H1 (cell line): ENCODE measurements at regions not wholly inside any gene's neighbourhood (a gene's known extent, or its start where the extent isn't known, plus 50 kb on each side); places are given as distances from the start of the nearest gene placed in this dataset.

Experiments used
- CTCF ChIA-PET: fragments of 300-600 bp; sonication (Branson Sonifier 250); formaldehyde crosslinking; loops from one replicate; lab custom pipeline; 2021; ENCODE audit not compliant: partially characterized antibody; lab: Charles Lee
- POLR2A ChIA-PET: fragments of 300-600 bp; sonication (Branson Sonifier 250); formaldehyde crosslinking; loops from one replicate; lab custom pipeline; 2021; ENCODE audit warnings: inconsistent platforms; ENCODE audit not compliant: partially characterized antibody; lab: Charles Lee
- DNase-seq, 2 experiments: peaks; one replicate each; pipeline versions ENCODE4 v3.0.0 to v3.0.0-alpha.2; 2010 to 2022; ENCODE audit warnings: low spot score in 2 of 2, low read depth in 1 of 2, mixed read lengths in 1 of 2
- FAIRE-seq: peaks from 2 replicates; lab custom pipeline; 2011; peaks lifted over from hg19 to GRCh38; lab: Jason Lieb, UNC
- H2AFZ ChIP-seq: 2 replicates; pipeline ENCODE4 v1.8.1; 2012; ENCODE audit warnings: low read length, inconsistent platforms
- H2AK5ac ChIP-seq: 2 replicates; pipeline ENCODE4 v1.6.1; 2013; ENCODE audit warnings: low read depth, low read length
- H2BK120ac ChIP-seq: replicated peaks from 2 replicates; pipeline ENCODE3; 2013; ENCODE audit warnings: low read depth, low read length, inconsistent platforms
- H2BK12ac ChIP-seq: 2 replicates; pipeline ENCODE4 v1.6.1; 2013; ENCODE audit warnings: low read depth, low read length
- H2BK15ac ChIP-seq: 2 replicates; pipeline ENCODE4 v1.6.1; 2013; ENCODE audit warnings: low read length
- H2BK20ac ChIP-seq: 2 replicates; pipeline ENCODE4 v1.6.1; 2013; ENCODE audit warnings: low read length
- H2BK5ac ChIP-seq: 2 replicates; pipeline ENCODE4 v1.6.1; 2013; ENCODE audit warnings: low read depth, low read length
- H3K14ac ChIP-seq: 2 replicates; pipeline ENCODE4 v1.6.1; 2013; ENCODE audit warnings: inconsistent platforms; ENCODE audit not compliant: insufficient read length
- H3K18ac ChIP-seq: 2 replicates; pipeline ENCODE4 v1.6.1; 2013; ENCODE audit warnings: low read length; ENCODE audit errors: extremely low read depth
- H3K23ac ChIP-seq: 2 replicates; pipeline ENCODE4 v1.6.1; 2013; ENCODE audit warnings: inconsistent platforms; ENCODE audit not compliant: insufficient read length
- H3K23me2 ChIP-seq: 2 replicates; pipeline ENCODE4 v1.6.1; 2013; ENCODE audit warnings: low read depth, low read length
- H3K27ac ChIP-seq: 2 replicates; pipeline ENCODE4 v1.6.1; 2011; ENCODE audit warnings: low read depth, low read length, inconsistent platforms
- H3K27me3 ChIP-seq, 4 experiments: replicated peaks in 1 of 4; 1 replicate in 1 of 4; 2 replicates in 3 of 4; pipeline versions ENCODE4 v1.6.1 to v1.8.1; 2011 to 2013; ENCODE audit warnings: low read length in 3 of 4, mild to moderate bottlenecking in 3 of 4, inconsistent platforms in 2 of 4, mixed read lengths in 2 of 4, moderate library complexity in 1 of 4; ENCODE audit not compliant: control insufficient read depth in 3 of 4, insufficient read depth in 3 of 4; ENCODE audit errors: extremely low read depth in 1 of 4
- H3K36me3 ChIP-seq, 4 experiments: 2 replicates each; pipeline versions ENCODE4 v1.6.1 to v1.8.1; 2011 to 2013; ENCODE audit warnings: mild to moderate bottlenecking in 4 of 4, low read length in 3 of 4, moderate library complexity in 2 of 4, control low read depth in 1 of 4, inconsistent platforms in 1 of 4; ENCODE audit not compliant: insufficient read depth in 4 of 4, control insufficient read depth in 2 of 4
- H3K4ac ChIP-seq: replicated peaks from 2 replicates; pipeline ENCODE3; 2013; ENCODE audit warnings: low read length, low read depth, mixed read lengths, inconsistent platforms; ENCODE audit not compliant: insufficient read length
- H3K4me1 ChIP-seq, 4 experiments: replicated peaks in 1 of 4; 1 replicate in 1 of 4; 2 replicates in 3 of 4; pipeline versions ENCODE4 v1.6.1 to v1.8.1; 2011 to 2013; ENCODE audit warnings: low read length in 3 of 4, inconsistent platforms in 2 of 4, mixed read lengths in 1 of 4; ENCODE audit not compliant: insufficient read depth in 4 of 4, control insufficient read depth in 3 of 4
- H3K4me2 ChIP-seq, 2 experiments: 2 replicates each; pipeline versions ENCODE4 v1.6.1 to v1.8.1; 2011 to 2013; ENCODE audit warnings: low read depth in 2 of 2, low read length in 2 of 2, control low read depth in 1 of 2, inconsistent platforms in 1 of 2, mild to moderate bottlenecking in 1 of 2; ENCODE audit not compliant: insufficient read depth in 1 of 2
- H3K4me3 ChIP-seq, 4 experiments: fragments of 200-600, 300-600 bp in 1 of 4; sonication (generic), shearing (Covaris generic), sonication (Bioruptor Twin) in 1 of 4; 2 replicates each; pipeline versions ENCODE4 v1.5.1 to v1.8.1; 2011 to 2016; ENCODE audit warnings: low read length in 4 of 4, low read depth in 3 of 4, control low read depth in 2 of 4, inconsistent platforms in 2 of 4, mild to moderate bottlenecking in 2 of 4, mixed read lengths in 1 of 4, moderate library complexity in 1 of 4; ENCODE audit not compliant: insufficient read depth in 2 of 4; ENCODE audit errors: extremely low read depth in 1 of 4
- H3K56ac ChIP-seq: replicated peaks from 2 replicates; pipeline ENCODE3; 2013; ENCODE audit warnings: low read depth, mild to moderate bottlenecking, mixed read lengths, low read length, inconsistent platforms; ENCODE audit not compliant: insufficient read length
- H3K79me1 ChIP-seq: 2 replicates; pipeline ENCODE4 v1.6.1; 2013; ENCODE audit warnings: low read depth, low read length, control low read depth
- H3K79me2 ChIP-seq, 2 experiments: 2 replicates each; pipeline versions ENCODE4 v1.6.1 to v1.8.1; 2012 to 2013; ENCODE audit warnings: low read length in 2 of 2, mild to moderate bottlenecking in 2 of 2, inconsistent platforms in 1 of 2; ENCODE audit not compliant: insufficient read depth in 2 of 2, control insufficient read depth in 1 of 2
- H3K9ac ChIP-seq, 4 experiments: replicated peaks in 1 of 4; 1 replicate in 1 of 4; 2 replicates in 3 of 4; pipeline versions ENCODE4 v1.6.1 to v1.8.1; 2011 to 2013; ENCODE audit warnings: low read depth in 3 of 4, low read length in 3 of 4, control low read depth in 2 of 4, mild to moderate bottlenecking in 2 of 4, moderate library complexity in 2 of 4, inconsistent platforms in 1 of 4; ENCODE audit errors: extremely low read depth in 1 of 4
- H3K9me3 ChIP-seq, 2 experiments: 2 replicates each; pipeline versions ENCODE4 v1.6.1 to v1.8.1; 2012 to 2013; ENCODE audit warnings: mild to moderate bottlenecking in 2 of 2, moderate library complexity in 2 of 2, control low read depth in 1 of 2, inconsistent platforms in 1 of 2, low read depth in 1 of 2, low read length in 1 of 2, mixed read lengths in 1 of 2; ENCODE audit not compliant: insufficient read depth in 2 of 2
- H4K20me1 ChIP-seq, 2 experiments: replicated peaks in 1 of 2; 2 replicates each; pipeline versions ENCODE3 to v1.8.1; 2011 to 2013; ENCODE audit warnings: inconsistent platforms in 2 of 2, low read length in 2 of 2, mild to moderate bottlenecking in 1 of 2; ENCODE audit not compliant: insufficient read depth in 2 of 2, control insufficient read depth in 1 of 2
- H4K5ac ChIP-seq: 2 replicates; pipeline ENCODE4 v1.6.1; 2013; ENCODE audit warnings: low read length, low read depth, mixed read lengths, inconsistent platforms; ENCODE audit not compliant: insufficient read length
- H4K8ac ChIP-seq: 2 replicates; pipeline ENCODE4 v1.8.0; 2013; ENCODE audit warnings: mild to moderate bottlenecking, moderate library complexity, low read length, inconsistent platforms; ENCODE audit not compliant: insufficient read depth; ENCODE audit errors: extremely low read depth
- H4K91ac ChIP-seq: replicated peaks from 2 replicates; pipeline ENCODE3; 2013; ENCODE audit warnings: low read length, mixed read lengths, inconsistent platforms; ENCODE audit not compliant: insufficient read length
- BCL11A ChIP-seq, 2 experiments: IDR thresholded peaks; one replicate each; pipeline ENCODE4 v1.6.1; 2011; ENCODE audit warnings: low read depth in 2 of 2, low read length in 2 of 2, mild to moderate bottlenecking in 2 of 2
- CHD1 ChIP-seq: IDR thresholded peaks from 2 replicates; pipeline ENCODE4 v1.6.1; 2012; ENCODE audit warnings: low read depth, low read length, improper control_type of control experiment
- CREB1 ChIP-seq: IDR thresholded peaks from 2 replicates; pipeline ENCODE4 v1.6.1; 2012; ENCODE audit warnings: inconsistent platforms
- CTBP2 ChIP-seq: IDR thresholded peaks from 2 replicates; pipeline ENCODE4 v1.7.0; 2011; ENCODE audit warnings: borderline replicate concordance, mild to moderate bottlenecking, moderate library complexity, mixed read lengths, low read length; ENCODE audit not compliant: insufficient read depth, insufficient read length
- KDM1A ChIP-seq: fragments of 200-600, 300-600 bp; sonication (generic); IDR thresholded peaks from 2 replicates; pipeline ENCODE4 v1.7.1; 2016; ENCODE audit warnings: mild to moderate bottlenecking, low read length, borderline replicate concordance
- KDM5A ChIP-seq: fragments of 200-600 bp; IDR thresholded peaks from 2 replicates; pipeline ENCODE4 v1.7.1; 2012; ENCODE audit warnings: mild to moderate bottlenecking, low read length, inconsistent platforms, mixed read lengths
- PHF8 ChIP-seq: fragments of 200-600 bp; sonication (generic); conservative IDR thresholded peaks from 2 replicates; pipeline ENCODE4 v1.7.1; 2012; ENCODE audit warnings: low read depth, mild to moderate bottlenecking, inconsistent platforms, low read length, moderate library complexity
- POLR2AphosphoS5 ChIP-seq: IDR thresholded peaks from 2 replicates; pipeline ENCODE4 v1.6.1; 2011; ENCODE audit warnings: low read depth, low read length
- RBBP5 ChIP-seq: IDR thresholded peaks from 2 replicates; pipeline ENCODE4 v1.7.1; 2012; ENCODE audit warnings: low read depth, mild to moderate bottlenecking, inconsistent platforms, low read length, moderate library complexity, borderline replicate concordance
- SP4 ChIP-seq: IDR thresholded peaks from 2 replicates; pipeline ENCODE4 v1.6.1; 2012; ENCODE audit warnings: low read length, inconsistent platforms
- TBP ChIP-seq: IDR thresholded peaks from 2 replicates; pipeline ENCODE4 v1.6.1; 2011; ENCODE audit warnings: low read depth, low read length, improper control_type of control experiment
- TEAD4 ChIP-seq: IDR thresholded peaks from 2 replicates; pipeline ENCODE4 v1.6.1; 2012; ENCODE audit warnings: low read depth, low read length, inconsistent platforms, mixed read lengths
- WGBS, 2 experiments: shearing (Covaris generic) in 1 of 2; methylation state at CpG; one replicate each; pipeline versions ENCODE4 v1.1.6 to v1.1.7; 2013 to 2015; ENCODE audit warnings: low lambda C conversion rate in 2 of 2, mixed read lengths in 2 of 2, inconsistent platforms in 1 of 2, low coverage in 1 of 2, missing lambda C conversion rate in 1 of 2; ENCODE audit not compliant: insufficient replicate concordance in 2 of 2, insufficient coverage in 1 of 2, insufficient read length in 1 of 2; ENCODE audit errors: extremely low coverage in 1 of 2, missing lambda C conversion rate in 1 of 2; 5-methylcytosine and 5-hydroxymethylcytosine counted together
- TF ChIP-seq, protein P1 (sequence below): IDR thresholded peaks from 2 replicates; pipeline ENCODE4 v1.6.1; 2011; ENCODE audit warnings: low read depth, mild to moderate bottlenecking, low read length; ENCODE audit not compliant: insufficient read depth

DNA sequence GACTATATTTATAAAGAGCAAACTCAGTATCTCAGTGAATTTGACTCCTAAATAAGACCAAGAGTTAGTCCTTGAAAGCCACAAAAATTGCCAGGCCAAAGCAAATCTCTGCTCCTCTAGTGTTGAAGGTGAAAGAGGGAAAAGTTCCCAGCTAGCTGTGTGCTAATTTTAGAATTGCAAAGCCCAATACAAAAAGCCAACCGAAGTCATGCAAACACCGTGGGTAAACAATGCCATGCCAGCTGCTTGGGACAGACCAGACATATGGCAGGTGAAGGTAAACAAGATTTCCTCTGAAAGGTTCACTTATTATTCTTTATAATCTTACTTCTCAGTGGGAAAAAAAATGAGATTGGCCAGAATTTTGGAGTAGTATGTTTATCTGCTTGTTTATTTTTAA is 80.5 kb upstream of the LNX1 start:
- Histone ChIP-seq H4K20me1 (no peaks in the 10 kb centered on the region), H2AFZ (no peak overlapping the region), H3K14ac (no peak overlapping the region), H3K4me3 (no peak overlapping the region), H4K8ac (no peak overlapping the region), H4K91ac (no peak overlapping the region), H3K79me1 (no peaks in the 10 kb centered on the region), H2BK120ac (no peak overlapping the region), H3K27ac (no peak overlapping the region), H3K9ac (no peak overlapping the region), H2BK12ac (no peak overlapping the region), H2BK20ac (no peak overlapping the region), H3K23ac (no peak overlapping the region), H2BK15ac (no peak overlapping the region), H3K23me2 (no peaks in the 10 kb centered on the region), H3K4me2 (no peak overlapping the region), H3K4ac (no peak overlapping the region), H2AK5ac (no peak overlapping the region), H4K5ac (no peak overlapping the region), H3K18ac (no peak overlapping the region), H2BK5ac (no peak overlapping the region), H3K36me3 (no peaks in the 10 kb centered on the region), H3K27me3 (no peaks in the 10 kb centered on the region), H3K4me1 (no peaks in the 10 kb centered on the region), H3K9me3 (no peaks in the 10 kb centered on the region), H3K56ac (no peak overlapping the region), H3K79me2 (no peaks in the 10 kb centered on the region)
- TF ChIP-seq, protein P1, sequence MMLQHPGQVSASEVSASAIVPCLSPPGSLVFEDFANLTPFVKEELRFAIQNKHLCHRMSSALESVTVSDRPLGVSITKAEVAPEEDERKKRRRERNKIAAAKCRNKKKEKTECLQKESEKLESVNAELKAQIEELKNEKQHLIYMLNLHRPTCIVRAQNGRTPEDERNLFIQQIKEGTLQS, result no peak
- no peak for TF ChIP-seq KDM1A
- TF ChIP-seq CREB1, result no peak
- no peak for TF ChIP-seq RBBP5
- TF ChIP-seq PHF8, result no peak
- TF ChIP-seq KDM5A, result no peak
- TF ChIP-seq TEAD4, result no peak
- no peak for TF ChIP-seq BCL11A (IDR thresholded peaks at IDR 0.05; ENCODE audit: low read depth in 2 of 2, low read length in 2 of 2)
- TF ChIP-seq CTBP2, result no peak
- TF ChIP-seq POLR2AphosphoS5, result no peak
- TF ChIP-seq CHD1, result no peak
- TF ChIP-seq SP4, result no peak
- TF ChIP-seq TBP, result no peak
- no peak for DNase-seq
- ChIA-PET POLR2A (no interaction called here), CTCF (interaction anchor here (0.6 to 1.3 kb wide), 3 partner anchors 31 to 562 kb away, joined by 3 read pairs; no protein-coding TSS in a partner anchor)
- 83% methylated on average over 2 of the region's 2 CpGs; no CpG with 5 or more reads in 1 of the 2 experiments for WGBS, 2 experiments
- no peak for FAIRE-seq
